ENCODE measurements at regions not wholly inside any gene's neighbourhood (a gene's known extent, or its start where the extent isn't known, plus 50 kb on each side); places are given as distances from the start of the nearest gene placed in this dataset.

- DNase-seq (ENCODE audit: low spot score) = no peak
Observed at GRCh38 chr2:172230332-172230888, 127.7 kb upstream of the DLX2 start.

GRCh38 chr2:172230889-172231401, 128.2 kb upstream of the DLX2 start:
- no peak for DNase-seq (ENCODE audit: low spot score)

GRCh38 chr2:172231508-172231907, 128.8 kb upstream of the DLX2 start:
- no peak for DNase-seq (ENCODE audit: low spot score)

- no peak for DNase-seq (ENCODE audit: low spot score)
Observed at GRCh38 chr2:172232708-172233396, 130.2 kb upstream of the DLX2 start.

- DNase-seq (ENCODE audit: low spot score) = no peak
Observed at GRCh38 chr2:172233987-172234715, 131.5 kb upstream of the DLX2 start.

- no peak for DNase-seq (ENCODE audit: low spot score)
Observed at GRCh38 chr2:172234716-172235691, 132.3 kb upstream of the DLX2 start.

- DNase-seq (ENCODE audit: low spot score) = no peak
Observed at GRCh38 chr2:172239944-172240590, 137.4 kb upstream of the DLX2 start.

GRCh38 chr2:172241222-172241621, 138.5 kb upstream of the DLX2 start:
- no peak for DNase-seq (ENCODE audit: low spot score)

GRCh38 chr2:172242471-172242870, 139.8 kb upstream of the DLX2 start:
- no peak for DNase-seq (ENCODE audit: low spot score)

GRCh38 chr2:172242961-172243360, 140.3 kb upstream of the DLX2 start:
- DNase-seq (ENCODE audit: low spot score) = no peak

GRCh38 chr2:172244419-172245130, 141.9 kb upstream of the DLX2 start:
- DNase-seq (ENCODE audit: low spot score) = no peak

GRCh38 chr2:172246649-172247048, 143.9 kb upstream of the DLX2 start:
- no peak for DNase-seq (ENCODE audit: low spot score)

GRCh38 chr2:172247203-172247602, 144.5 kb upstream of the DLX2 start:
- no peak for DNase-seq (ENCODE audit: low spot score)

- DNase-seq (ENCODE audit: low spot score) = no peak
Observed at GRCh38 chr2:172248381-172248780, 145.7 kb upstream of the DLX2 start.

- no peak for DNase-seq (ENCODE audit: low spot score)
Observed at GRCh38 chr2:172248785-172249187, 146.1 kb upstream of the DLX2 start.

GRCh38 chr2:172249334-172249733, 146.6 kb upstream of the DLX2 start:
- DNase-seq (ENCODE audit: low spot score) = no peak

GRCh38 chr2:172249986-172250385, 147.3 kb upstream of the DLX2 start:
- DNase-seq (ENCODE audit: low spot score) = no peak

GRCh38 chr2:172251231-172251630, 148.5 kb upstream of the DLX2 start:
- DNase-seq (ENCODE audit: low spot score) = no peak

GRCh38 chr2:172252154-172252553, 149.5 kb upstream of the DLX2 start:
- DNase-seq (ENCODE audit: low spot score) = no peak

Data from mesenteric fat pad (tissue), 1 donor.